ENCODE measurements at regions not wholly inside any gene's neighbourhood (a gene's known extent, or its start where the extent isn't known, plus 50 kb on each side); places are given as distances from the start of the nearest gene placed in this dataset.

DNA sequence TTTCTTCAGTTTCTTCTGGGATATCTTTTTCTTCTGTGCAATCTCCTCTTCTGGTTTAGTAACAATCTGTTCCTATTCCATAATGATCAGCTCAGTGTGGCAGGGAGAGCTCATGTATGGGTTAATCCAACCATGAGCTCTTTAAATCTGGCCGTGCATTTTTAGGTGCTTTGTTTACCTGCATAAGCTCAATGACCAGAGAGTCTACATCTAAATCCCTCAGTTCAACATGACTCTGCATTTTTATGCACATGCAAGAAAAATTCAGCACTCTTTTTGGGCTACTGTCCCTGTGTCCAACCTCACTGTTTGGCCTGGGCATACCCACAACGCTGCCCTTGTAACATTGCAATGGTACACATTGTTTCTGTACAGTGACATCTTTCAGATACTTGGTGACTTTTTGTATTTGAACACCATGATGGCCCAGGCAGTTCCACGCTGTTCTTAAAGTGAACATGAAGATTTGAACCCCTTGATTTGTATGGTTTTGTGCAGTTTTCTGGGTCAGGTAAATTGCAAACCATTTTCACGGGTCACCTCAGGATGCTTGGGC is 243.3 kb upstream of the SRRM4 start:
- TF ChIP-seq, protein P1, sequence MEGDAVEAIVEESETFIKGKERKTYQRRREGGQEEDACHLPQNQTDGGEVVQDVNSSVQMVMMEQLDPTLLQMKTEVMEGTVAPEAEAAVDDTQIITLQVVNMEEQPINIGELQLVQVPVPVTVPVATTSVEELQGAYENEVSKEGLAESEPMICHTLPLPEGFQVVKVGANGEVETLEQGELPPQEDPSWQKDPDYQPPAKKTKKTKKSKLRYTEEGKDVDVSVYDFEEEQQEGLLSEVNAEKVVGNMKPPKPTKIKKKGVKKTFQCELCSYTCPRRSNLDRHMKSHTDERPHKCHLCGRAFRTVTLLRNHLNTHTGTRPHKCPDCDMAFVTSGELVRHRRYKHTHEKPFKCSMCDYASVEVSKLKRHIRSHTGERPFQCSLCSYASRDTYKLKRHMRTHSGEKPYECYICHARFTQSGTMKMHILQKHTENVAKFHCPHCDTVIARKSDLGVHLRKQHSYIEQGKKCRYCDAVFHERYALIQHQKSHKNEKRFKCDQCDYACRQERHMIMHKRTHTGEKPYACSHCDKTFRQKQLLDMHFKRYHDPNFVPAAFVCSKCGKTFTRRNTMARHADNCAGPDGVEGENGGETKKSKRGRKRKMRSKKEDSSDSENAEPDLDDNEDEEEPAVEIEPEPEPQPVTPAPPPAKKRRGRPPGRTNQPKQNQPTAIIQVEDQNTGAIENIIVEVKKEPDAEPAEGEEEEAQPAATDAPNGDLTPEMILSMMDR (IDR thresholded peaks at IDR 0.05) = no peak
- TF ChIP-seq EP300 (IDR thresholded peaks at IDR 0.05) = no peak

All from sigmoid colon (tissue), 4 donors.